ENCODE measurements at regions not wholly inside any gene's neighbourhood (a gene's known extent, or its start where the extent isn't known, plus 50 kb on each side); places are given as distances from the start of the nearest gene placed in this dataset.

DNA sequence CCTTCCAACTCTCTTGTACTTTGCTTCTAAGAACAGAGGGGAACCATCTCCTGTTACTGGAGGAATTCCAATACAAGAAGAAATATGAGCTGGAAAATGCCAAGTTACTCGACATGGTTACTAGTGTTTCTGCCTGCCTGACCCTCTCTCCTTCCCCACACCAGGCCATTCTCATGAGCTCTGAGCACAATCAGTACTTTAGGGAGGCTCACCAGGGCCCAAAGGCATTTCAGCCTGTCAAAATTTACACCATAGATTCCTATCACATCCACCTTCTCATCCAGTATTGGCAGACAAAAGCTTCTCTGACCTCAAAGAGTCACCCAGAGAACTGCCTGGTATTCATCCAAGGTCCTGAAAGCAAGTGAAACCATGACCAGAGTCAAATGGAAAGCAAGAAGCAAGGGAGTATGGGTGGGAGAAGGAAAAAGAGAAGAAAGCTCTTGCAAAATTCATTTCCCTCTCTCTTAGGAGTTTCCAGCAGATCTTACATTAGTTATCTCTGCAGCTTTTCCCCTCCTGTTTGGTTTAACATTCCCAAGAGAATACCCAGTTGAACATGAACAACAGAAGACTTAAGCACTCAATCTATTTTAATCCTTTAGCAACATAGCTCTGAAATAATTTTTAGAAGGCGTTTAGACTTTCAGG, 58.7 kb upstream of the NCAM1 start:
- TF ChIP-seq POLR2AphosphoS5 (IDR thresholded peaks at IDR 0.05), result no peak
- no peak for TF ChIP-seq POLR2A (IDR thresholded peaks at IDR 0.05)
- no peak for TF ChIP-seq CTCF (IDR thresholded peaks at IDR 0.05)
- intact Hi-C loops (cut with DNase I; ENCODE audit: low total_unique reads), result no loop called here
- Histone ChIP-seq H3K36me3 (no peaks in the 10 kb centered on the region), H3K9me3 (no peaks in the 10 kb centered on the region), H3K27ac (no peak overlapping the region), H3K4me1 (no peaks in the 10 kb centered on the region), H3K4me3 (no peak overlapping the region), H3K27me3 (no peaks in the 10 kb centered on the region)
- no peak for DNase-seq (ENCODE audit: low spot score in 2 of 2)

- Histone ChIP-seq H3K36me3 (no peaks in the 10 kb centered on the region), H3K27me3 (no peaks in the 10 kb centered on the region), H3K27ac (no peak overlapping the region), H3K4me3 (no peak overlapping the region), H3K9me3 (no peaks in the 10 kb centered on the region), H3K4me1 (no peaks in the 10 kb centered on the region)
- no peak for TF ChIP-seq POLR2AphosphoS5 (IDR thresholded peaks at IDR 0.05)
- no peak for TF ChIP-seq POLR2A (IDR thresholded peaks at IDR 0.05)
- no peak for TF ChIP-seq CTCF (IDR thresholded peaks at IDR 0.05)
- DNase-seq (ENCODE audit: low spot score in 2 of 2), result no peak
- intact Hi-C loops (cut with DNase I; ENCODE audit: low total_unique reads), result no loop called here
These were observed 57.9 kb upstream of the NCAM1 start for GRCh38 chr11:112903340-112903739.

DNA sequence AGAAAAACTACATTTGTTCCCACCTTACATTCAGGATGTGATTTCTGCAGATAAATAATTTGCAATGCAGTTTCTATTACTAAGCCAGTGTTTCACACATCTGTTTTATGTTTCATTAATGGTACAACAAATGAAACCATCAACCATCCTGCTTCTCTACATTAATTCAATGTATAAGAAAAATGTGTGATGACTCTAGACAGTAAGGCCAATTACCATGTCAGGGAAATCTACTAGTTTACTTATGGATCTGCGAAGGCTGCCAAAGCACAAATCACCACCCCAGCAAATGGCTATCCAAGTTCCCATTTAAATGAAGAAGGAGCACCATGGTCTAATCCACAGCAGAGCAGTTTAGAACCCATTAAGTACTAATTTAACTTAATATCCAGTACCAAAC, 50.1 kb upstream of the NCAM1 start:
- no peak for TF ChIP-seq POLR2A (IDR thresholded peaks at IDR 0.05)
- TF ChIP-seq CTCF (IDR thresholded peaks at IDR 0.05), result no peak
- TF ChIP-seq POLR2AphosphoS5 (IDR thresholded peaks at IDR 0.05), result no peak
- intact Hi-C loops (cut with DNase I; ENCODE audit: low total_unique reads), result no loop called here
- Histone ChIP-seq H3K4me3 (no peak overlapping the region), H3K27ac (no peak overlapping the region), H3K9me3 (no peaks in the 10 kb centered on the region), H3K4me1 (no peaks in the 10 kb centered on the region), H3K27me3 (no peaks in the 10 kb centered on the region), H3K36me3 (no peaks in the 10 kb centered on the region)
- no peak for DNase-seq (ENCODE audit: low spot score in 2 of 2)

All from breast epithelium (tissue), 4 donors.